ENCODE measurements at regions not wholly inside any gene's neighbourhood (a gene's known extent, or its start where the extent isn't known, plus 50 kb on each side); places are given as distances from the start of the nearest gene placed in this dataset.
"Not testable (repeated sequence)": the region's sequence is repeated elsewhere in the genome, so short reads cannot be mapped to it uniquely, and the experiment has no call there.

- TF ChIP-seq CTCF (conservative IDR thresholded peaks at IDR 0.05; ENCODE audit: low read depth, low read length); EZH2 (IDR thresholded peaks at IDR 0.05; ENCODE audit: borderline replicate concordance, low read depth, low read length, poor library complexity, severe bottlenecking): not testable (repeated sequence)
Measured at GRCh38 chr6:16989976-16990375, 111.9 kb upstream of the STMND1 start.
